ENCODE measurements at regions not wholly inside any gene's neighbourhood (a gene's known extent, or its start where the extent isn't known, plus 50 kb on each side); places are given as distances from the start of the nearest gene placed in this dataset.

DNA sequence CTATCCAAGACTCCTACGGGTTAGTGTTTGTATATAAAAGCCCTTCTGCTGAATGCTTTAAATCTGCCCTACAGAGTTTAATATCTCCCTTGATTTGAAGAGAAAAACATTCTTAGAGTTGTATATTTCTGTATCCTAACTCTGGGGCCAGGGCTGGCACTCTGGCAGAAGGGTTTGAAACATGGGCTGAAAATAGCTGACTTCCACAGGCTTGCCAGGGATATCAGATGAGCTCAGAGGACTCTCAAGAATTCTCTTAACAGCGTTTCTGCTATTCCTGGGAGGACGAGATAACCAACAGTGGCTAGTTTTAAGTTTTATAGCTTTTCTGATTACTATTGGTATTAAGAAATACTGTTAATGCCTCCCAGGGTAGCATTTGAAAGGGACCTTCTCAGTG lies 127.5 kb downstream of the LIG4 start:
- Histone ChIP-seq H3K4me3 (ENCODE audit: low read depth, low read length) (no peak overlapping the region), H3K4me1 (no peaks in the 10 kb centered on the region), H3K9me3 (no peaks in the 10 kb centered on the region), H3K36me3 (ENCODE audit: control insufficient read depth, insufficient read depth, low read length) (no peaks in the 10 kb centered on the region), H3K27me3 (replicated peaks; ENCODE audit: control insufficient read depth, insufficient read depth, low read length) (no peaks in the 10 kb centered on the region)
- CTCF ChIA-PET: no interaction called here
- H3K9me3 Mint-ChIP-seq (ENCODE audit: unreplicated experiment): no peaks in the 10 kb centered on the region
- TF ChIP-seq, protein P1, sequence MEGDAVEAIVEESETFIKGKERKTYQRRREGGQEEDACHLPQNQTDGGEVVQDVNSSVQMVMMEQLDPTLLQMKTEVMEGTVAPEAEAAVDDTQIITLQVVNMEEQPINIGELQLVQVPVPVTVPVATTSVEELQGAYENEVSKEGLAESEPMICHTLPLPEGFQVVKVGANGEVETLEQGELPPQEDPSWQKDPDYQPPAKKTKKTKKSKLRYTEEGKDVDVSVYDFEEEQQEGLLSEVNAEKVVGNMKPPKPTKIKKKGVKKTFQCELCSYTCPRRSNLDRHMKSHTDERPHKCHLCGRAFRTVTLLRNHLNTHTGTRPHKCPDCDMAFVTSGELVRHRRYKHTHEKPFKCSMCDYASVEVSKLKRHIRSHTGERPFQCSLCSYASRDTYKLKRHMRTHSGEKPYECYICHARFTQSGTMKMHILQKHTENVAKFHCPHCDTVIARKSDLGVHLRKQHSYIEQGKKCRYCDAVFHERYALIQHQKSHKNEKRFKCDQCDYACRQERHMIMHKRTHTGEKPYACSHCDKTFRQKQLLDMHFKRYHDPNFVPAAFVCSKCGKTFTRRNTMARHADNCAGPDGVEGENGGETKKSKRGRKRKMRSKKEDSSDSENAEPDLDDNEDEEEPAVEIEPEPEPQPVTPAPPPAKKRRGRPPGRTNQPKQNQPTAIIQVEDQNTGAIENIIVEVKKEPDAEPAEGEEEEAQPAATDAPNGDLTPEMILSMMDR (IDR thresholded peaks at IDR 0.05; ENCODE audit: insufficient read depth in 1 of 2, low read depth in 1 of 2, low read length in 1 of 2, severe bottlenecking in 1 of 2, unreplicated experiment in 1 of 2): no peak
- POLR2A ChIA-PET: no interaction called here
- BruUV-seq (replicated peaks): no TSS peak
- no peak overlapping the region for H3K27ac Mint-ChIP-seq (ENCODE audit: unreplicated experiment)
- H3K36me3 Mint-ChIP-seq (ENCODE audit: insufficient read depth, unreplicated experiment): no peaks in the 10 kb centered on the region
- H3K4me3 Mint-ChIP-seq (ENCODE audit: unreplicated experiment): no peak overlapping the region
- H3K27me3 Mint-ChIP-seq (ENCODE audit: insufficient read depth, unreplicated experiment): no peaks in the 10 kb centered on the region
- intact Hi-C loops (cut with micrococcal nuclease; ENCODE audit: unreplicated experiment): loop anchor here (10.0 kb wide), 2 partner anchors 413 to 713 kb away; no protein-coding TSS in a partner anchor
- no peaks in the 10 kb centered on the region for H3K4me1 Mint-ChIP-seq (ENCODE audit: low read depth, unreplicated experiment)
- no peak for DNase-seq

DNA sequence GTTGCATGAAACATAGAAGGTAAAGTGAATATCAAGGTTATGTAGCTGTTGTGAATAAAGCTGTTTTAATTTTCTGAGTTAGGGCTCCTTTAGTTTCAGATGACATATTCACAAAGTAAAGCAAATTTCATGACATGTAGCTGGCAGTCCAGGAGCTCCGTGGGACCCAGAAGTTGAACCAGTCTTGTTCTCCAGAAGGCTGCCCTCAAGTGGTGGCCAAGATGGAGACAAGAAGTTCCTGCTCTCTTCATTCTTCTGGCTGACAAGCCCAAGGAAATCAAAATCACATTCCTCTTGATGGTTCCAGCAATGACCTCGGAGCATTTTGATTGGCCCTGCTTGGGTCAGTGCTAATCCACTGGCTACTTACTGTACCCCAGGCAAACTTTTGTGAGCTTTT lies 128.7 kb downstream of the LIG4 start:
- TF ChIP-seq, protein P1 (IDR thresholded peaks at IDR 0.05; ENCODE audit: insufficient read depth in 1 of 2, low read depth in 1 of 2, low read length in 1 of 2, severe bottlenecking in 1 of 2, unreplicated experiment in 1 of 2): peak in 1 of 2 experiments; percentile 34
- H3K27me3 ChIP-seq (replicated peaks; ENCODE audit: control insufficient read depth, insufficient read depth, low read length): no peaks in the 10 kb centered on the region
- H3K27ac Mint-ChIP-seq (ENCODE audit: unreplicated experiment): no peak overlapping the region
- H3K36me3 Mint-ChIP-seq (ENCODE audit: insufficient read depth, unreplicated experiment): no peaks in the 10 kb centered on the region
- no peaks in the 10 kb centered on the region for H3K4me1 ChIP-seq
- H3K9me3 ChIP-seq: no peaks in the 10 kb centered on the region
- H3K36me3 ChIP-seq (ENCODE audit: control insufficient read depth, insufficient read depth, low read length): no peaks in the 10 kb centered on the region
- DNase-seq: peak; percentile 37 to 54
- no peak overlapping the region for H3K4me3 Mint-ChIP-seq (ENCODE audit: unreplicated experiment)
- intact Hi-C loops (cut with micrococcal nuclease; ENCODE audit: unreplicated experiment): loop anchor here (1.0 to 10.0 kb wide), 3 partner anchors 68 to 712 kb away; no protein-coding TSS in a partner anchor
- H3K4me1 Mint-ChIP-seq (ENCODE audit: low read depth, unreplicated experiment): no peaks in the 10 kb centered on the region
- no peak overlapping the region for H3K4me3 ChIP-seq (ENCODE audit: low read depth, low read length)
- ChIA-PET POLR2A (no interaction called here), CTCF (interaction anchor here (0.8 kb wide), 1 partner anchor 10 kb away, joined by 3 read pairs; no protein-coding TSS in a partner anchor)
- no TSS peak for BruUV-seq (replicated peaks)
- H3K9me3 Mint-ChIP-seq (ENCODE audit: unreplicated experiment): no peaks in the 10 kb centered on the region
- no peaks in the 10 kb centered on the region for H3K27me3 Mint-ChIP-seq (ENCODE audit: insufficient read depth, unreplicated experiment)

DNA sequence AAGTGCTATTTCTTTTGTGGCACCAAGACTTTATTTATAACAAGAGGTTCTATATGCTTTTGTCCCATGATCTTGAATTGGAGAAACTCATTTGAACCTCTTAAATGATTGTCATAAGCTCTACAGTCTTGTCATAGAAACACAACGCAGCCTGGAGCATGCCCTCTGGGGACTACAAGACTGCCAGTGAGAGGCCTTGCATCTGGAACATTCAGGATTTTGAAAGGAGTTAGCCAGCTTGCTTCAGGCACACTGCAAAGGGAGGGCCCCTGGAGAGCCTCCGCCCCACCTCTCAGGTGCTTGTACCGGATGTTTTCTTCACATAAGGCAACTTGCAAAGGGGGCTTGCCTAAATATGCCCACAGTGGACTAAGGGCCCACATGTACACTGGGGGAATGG lies 130.5 kb downstream of the LIG4 start:
- Histone ChIP-seq H3K4me1 (no peaks in the 10 kb centered on the region), H3K9me3 (no peaks in the 10 kb centered on the region), H3K36me3 (ENCODE audit: control insufficient read depth, insufficient read depth, low read length) (no peaks in the 10 kb centered on the region), H3K27me3 (replicated peaks; ENCODE audit: control insufficient read depth, insufficient read depth, low read length) (no peaks in the 10 kb centered on the region), H3K4me3 (ENCODE audit: low read depth, low read length) (no peak overlapping the region)
- POLR2A ChIA-PET: no interaction called here
- no TSS peak for BruUV-seq (replicated peaks)
- TF ChIP-seq, protein P1 (IDR thresholded peaks at IDR 0.05; ENCODE audit: insufficient read depth in 1 of 2, low read depth in 1 of 2, low read length in 1 of 2, severe bottlenecking in 1 of 2, unreplicated experiment in 1 of 2): no peak
- no peaks in the 10 kb centered on the region for H3K36me3 Mint-ChIP-seq (ENCODE audit: insufficient read depth, unreplicated experiment)
- CTCF ChIA-PET: no interaction called here
- no peaks in the 10 kb centered on the region for H3K4me1 Mint-ChIP-seq (ENCODE audit: low read depth, unreplicated experiment)
- H3K27ac Mint-ChIP-seq (ENCODE audit: unreplicated experiment): no peak overlapping the region
- no peaks in the 10 kb centered on the region for H3K27me3 Mint-ChIP-seq (ENCODE audit: insufficient read depth, unreplicated experiment)
- H3K4me3 Mint-ChIP-seq (ENCODE audit: unreplicated experiment): no peak overlapping the region
- H3K9me3 Mint-ChIP-seq (ENCODE audit: unreplicated experiment): no peaks in the 10 kb centered on the region
- no peak for DNase-seq
- intact Hi-C loops (cut with micrococcal nuclease; ENCODE audit: unreplicated experiment): loop anchor here (10.0 kb wide), 2 partner anchors 410 to 710 kb away; no protein-coding TSS in a partner anchor
